ENCODE measurements at regions not wholly inside any gene's neighbourhood (a gene's known extent, or its start where the extent isn't known, plus 50 kb on each side); places are given as distances from the start of the nearest gene placed in this dataset.

DNA sequence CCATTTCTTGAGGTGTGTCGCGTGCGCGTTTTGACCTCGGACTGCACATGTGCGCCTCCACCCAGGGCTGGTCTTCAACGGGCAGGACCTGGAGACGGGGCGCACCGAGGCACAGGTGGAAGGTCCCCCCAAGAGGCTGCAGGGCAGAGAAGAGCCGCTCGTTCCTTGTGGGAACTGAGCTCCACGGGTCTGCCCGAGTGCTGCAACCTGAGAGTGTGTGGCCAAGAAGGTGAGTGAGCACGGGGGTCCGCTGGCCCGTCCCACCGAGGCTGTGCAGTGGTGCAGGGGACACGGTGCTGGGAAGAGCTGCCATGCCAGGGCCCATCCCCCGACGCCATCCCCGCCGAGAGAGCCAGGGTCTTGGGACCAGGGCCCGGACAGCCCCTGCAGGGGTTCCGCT is 268.3 kb downstream of the GALR1 start:
- no peak for DNase-seq (ENCODE audit: low read depth)

GRCh38 chr18:77520767-77521166 is 271.1 kb downstream of the GALR1 start:
- DNase-seq (ENCODE audit: low read depth): no peak

DNA sequence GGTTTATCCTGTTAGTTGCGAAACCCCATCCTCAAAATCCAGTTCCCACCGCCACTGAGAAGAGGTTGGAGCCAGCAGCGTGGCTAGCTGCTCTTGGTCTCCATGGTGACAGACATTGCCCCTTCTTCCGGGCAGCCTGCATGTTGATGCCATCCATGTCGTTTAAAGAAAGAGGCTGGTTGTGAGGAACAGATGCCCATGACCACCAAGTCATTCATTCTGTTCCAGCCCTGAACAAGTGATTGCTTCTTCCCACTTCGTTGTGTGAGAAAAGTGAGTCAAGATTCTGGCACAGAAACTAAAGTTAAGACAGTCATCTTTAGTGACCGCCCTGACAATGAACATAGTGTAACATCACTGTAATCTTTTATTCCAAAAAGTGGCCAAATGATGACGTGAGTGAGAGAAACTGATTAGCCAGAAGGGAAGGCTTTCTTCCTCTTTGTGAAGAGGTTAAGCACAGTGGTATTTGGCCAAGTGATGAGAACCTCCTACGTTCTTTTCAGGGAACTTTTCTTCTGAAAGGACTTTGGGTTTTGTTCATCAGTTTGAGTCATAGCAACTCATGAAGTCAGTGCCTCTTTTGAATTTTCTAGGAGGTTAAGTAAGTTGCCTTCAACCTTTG is 272.5 kb downstream of the GALR1 start:
- DNase-seq (ENCODE audit: low read depth): no peak

DNA sequence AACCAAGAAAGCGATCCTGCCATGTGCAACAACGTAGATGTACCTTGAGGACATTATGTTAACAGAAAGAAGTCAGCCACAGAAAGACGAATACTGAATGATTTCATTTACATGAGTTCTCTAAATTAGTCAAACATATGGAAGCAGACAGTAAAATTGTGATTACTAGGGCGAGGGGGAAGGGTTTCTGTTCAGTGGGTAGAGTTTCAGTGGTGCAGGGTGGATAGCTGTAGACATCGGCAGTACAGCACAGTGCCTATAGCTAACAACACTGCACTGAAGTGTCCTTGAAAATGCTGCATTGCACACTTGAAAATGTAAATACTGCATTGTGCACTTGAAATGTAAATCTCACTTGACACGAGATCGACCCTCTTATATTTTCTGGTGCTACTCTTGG is 275.3 kb downstream of the GALR1 start:
- no peak for DNase-seq (ENCODE audit: low read depth)

DNA sequence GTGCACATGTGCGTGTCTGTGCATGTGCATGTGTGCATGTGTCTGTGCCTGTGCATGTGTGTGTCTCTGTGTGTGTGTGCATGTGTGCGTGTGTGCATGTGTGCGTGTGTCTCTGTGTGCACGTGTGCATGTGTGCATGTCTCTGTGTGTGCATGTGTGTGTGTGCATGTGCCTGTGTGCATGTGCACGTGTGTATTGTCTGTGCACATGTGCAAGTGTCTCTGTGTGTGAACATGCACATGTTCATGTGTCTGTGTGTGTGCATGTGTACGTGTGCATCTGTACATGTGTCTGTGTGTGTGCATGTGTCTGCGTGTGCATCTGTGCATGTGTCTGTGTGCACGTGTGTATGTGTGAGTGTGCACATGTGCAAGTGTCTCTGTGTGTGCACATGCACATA is 277.3 kb downstream of the GALR1 start:
- no peak for DNase-seq (ENCODE audit: low read depth)

DNA sequence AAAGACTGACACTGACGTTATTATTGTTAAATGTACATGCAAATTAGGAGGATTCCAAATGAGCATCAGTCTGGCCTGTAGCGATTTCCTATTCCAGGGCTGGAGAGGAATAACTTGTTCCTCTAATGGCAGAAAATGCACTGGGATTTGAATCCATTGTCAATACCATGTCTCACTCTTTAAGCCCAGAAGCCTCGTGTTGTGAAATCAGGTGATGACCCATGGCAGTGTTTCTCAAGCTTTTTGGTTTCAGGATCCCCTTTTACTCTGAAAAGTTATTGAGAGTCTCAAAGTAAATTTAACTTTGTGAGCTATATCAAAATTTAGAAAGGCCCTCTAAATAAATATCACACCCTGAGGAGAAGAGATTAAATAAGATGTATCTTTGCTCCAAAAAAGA is 279.2 kb downstream of the GALR1 start:
- no peak for DNase-seq (ENCODE audit: low read depth)

DNA sequence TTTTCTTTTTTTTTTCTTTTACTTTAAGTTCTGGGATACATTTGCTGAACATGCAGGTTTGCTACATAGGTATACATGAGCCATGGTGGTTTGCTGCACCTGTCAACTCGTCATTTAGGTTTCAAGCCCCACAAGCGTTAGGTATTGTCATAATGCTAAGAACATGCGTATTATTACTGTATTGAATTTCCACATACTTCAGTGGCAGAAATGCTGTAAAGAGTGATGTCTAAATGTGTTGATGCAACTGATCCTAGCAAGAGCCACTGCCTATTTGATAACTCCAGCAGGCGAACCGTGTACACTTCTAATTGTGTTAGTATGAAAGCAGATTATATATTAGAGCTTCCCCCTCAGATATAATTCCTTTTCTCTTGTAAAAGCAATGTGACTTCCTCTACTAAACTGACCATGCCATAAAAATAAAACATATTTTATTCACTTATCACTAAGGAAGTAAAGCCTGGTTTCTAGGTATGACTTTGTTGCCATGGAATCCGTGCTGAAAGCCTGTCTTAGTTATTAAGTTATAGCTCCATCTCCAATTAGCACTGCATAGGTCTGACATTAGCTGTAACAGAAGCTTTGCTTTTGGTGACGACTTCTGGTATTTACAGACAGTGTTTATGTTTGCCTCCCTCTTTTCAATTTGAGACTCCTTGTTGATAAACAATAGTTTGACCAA is 280.0 kb downstream of the GALR1 start:
- DNase-seq (ENCODE audit: low read depth): no peak

DNA sequence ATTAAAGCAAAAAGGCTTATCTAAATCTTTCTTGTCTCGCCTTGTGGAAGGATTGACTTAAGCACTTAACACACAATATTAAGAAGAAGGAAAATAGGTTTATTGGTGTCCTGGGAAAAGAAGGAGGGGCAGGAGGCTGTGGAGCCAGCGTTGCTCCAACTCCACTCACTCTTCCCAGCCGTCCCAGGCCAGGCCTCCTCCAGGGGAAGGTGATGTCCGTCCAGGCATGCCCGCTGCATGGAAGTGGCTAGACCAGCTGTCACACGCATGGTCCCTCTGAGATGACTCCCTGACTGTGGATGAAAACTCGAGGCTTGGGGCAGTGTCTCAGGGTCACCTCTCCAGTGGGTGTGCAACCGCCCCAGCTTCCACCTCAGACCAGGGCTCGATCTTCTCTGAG is 281.1 kb downstream of the GALR1 start:
- no peak for DNase-seq (ENCODE audit: low read depth)

DNA sequence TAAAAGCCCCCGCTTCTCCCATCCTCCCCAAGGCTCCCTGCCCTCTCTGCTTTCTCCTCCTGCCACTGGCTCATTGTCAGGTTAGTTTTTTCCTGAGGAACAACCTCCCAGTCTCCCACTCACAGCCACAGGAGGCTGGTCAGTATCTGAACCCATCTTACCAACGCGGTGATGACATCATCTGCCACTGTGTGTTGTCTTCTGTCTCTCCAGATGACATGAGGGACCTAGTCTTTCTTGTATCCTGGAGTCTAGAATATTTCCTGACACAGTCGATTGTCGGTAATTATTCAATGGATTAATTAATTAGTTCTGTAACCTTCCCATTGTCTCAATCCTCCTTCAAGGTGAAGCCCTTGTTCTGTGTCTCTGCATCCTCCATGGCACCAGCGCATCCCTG is 290.2 kb downstream of the GALR1 start:
- no peak for DNase-seq (ENCODE audit: low read depth)

DNA sequence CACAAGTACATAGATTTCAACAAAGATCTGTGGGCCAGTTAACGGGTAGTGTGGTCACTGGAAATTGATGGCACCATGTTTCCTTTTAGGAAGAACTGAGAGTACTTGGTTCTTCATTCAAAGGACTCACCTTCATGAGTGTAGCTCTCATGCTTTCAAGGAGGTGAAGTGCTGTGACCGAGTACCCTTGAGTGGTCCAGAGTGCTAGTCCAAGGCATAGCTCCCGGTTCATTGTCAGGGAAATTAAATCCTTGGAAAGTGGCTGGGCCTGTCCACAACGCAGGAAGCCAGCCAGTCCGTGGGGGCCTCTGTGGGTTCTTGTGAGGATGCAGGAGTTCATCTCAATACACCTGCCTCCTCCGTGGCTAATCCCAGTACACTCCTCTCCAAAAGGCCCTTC is 295.1 kb downstream of the GALR1 start:
- no peak for DNase-seq (ENCODE audit: low read depth)

GRCh38 chr18:77547757-77548156 is 298.1 kb downstream of the GALR1 start:
- no peak for DNase-seq (ENCODE audit: low read depth)

DNA sequence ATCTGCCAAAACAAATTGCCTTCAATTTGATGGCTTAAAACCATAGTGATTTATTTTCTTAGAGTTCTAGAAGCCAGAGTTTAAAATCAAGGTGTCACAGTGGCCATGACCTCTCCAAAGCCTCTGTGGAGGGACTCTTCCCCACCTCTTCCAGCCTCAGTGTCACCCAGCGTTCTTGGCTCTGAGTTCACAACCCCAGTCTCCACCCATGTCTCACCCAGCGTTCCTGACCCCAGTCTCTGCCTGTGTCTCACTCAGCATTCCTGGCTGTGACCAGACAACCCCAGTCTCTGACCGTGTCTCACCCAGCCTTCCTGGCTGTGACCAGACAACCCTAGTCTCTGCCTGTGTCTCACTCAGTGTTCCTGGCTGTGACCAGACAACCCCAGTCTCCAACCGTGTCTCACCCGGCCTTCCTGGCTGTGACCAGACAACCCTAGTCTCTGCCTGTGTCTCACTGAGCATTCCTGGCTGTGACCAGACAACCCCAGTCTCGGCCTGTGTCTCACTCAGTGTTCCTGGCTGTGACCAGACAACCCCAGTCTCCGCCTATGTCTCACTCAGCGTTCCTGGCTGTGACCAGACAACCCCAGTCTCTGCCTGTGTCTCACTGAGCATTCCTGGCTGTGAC is 299.3 kb downstream of the GALR1 start:
- no peak for DNase-seq (ENCODE audit: low read depth)

- no peak for DNase-seq (ENCODE audit: low read depth)
Observed at GRCh38 chr18:77550625-77551024, 301.0 kb downstream of the GALR1 start.

GRCh38 chr18:77551055-77551454 is 301.4 kb downstream of the GALR1 start:
- no peak for DNase-seq (ENCODE audit: low read depth)

- DNase-seq (ENCODE audit: low read depth): no peak
Observed at GRCh38 chr18:77552945-77553344, 303.3 kb downstream of the GALR1 start.

- no peak for DNase-seq (ENCODE audit: low read depth)
Observed at GRCh38 chr18:77554061-77554460, 304.4 kb downstream of the GALR1 start.

DNA sequence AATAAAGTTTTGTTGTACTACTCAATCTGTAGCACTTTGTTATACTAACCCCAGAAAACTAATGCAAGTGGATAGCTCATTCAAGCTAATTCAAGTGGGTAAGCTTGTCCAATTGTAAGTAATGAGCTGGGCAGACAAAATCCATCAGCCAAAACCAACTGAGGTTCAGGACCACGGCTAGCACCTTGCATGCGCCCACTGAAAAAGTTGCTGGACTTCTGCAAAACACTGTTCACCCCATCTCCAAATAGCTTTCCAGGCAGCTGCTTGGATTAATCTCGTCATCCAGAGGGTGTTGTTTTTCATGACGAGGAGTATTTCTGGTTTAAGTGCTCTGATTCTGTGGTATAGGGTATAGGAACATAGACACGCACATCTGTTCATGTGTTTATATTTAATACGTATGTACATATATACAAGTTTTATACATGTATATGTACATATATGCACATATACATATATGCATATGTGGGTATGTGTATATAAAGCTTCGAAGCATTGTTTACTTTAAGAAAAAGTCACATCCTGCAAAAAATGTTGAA is 307.5 kb downstream of the GALR1 start:
- no peak for DNase-seq (ENCODE audit: low read depth)

DNA sequence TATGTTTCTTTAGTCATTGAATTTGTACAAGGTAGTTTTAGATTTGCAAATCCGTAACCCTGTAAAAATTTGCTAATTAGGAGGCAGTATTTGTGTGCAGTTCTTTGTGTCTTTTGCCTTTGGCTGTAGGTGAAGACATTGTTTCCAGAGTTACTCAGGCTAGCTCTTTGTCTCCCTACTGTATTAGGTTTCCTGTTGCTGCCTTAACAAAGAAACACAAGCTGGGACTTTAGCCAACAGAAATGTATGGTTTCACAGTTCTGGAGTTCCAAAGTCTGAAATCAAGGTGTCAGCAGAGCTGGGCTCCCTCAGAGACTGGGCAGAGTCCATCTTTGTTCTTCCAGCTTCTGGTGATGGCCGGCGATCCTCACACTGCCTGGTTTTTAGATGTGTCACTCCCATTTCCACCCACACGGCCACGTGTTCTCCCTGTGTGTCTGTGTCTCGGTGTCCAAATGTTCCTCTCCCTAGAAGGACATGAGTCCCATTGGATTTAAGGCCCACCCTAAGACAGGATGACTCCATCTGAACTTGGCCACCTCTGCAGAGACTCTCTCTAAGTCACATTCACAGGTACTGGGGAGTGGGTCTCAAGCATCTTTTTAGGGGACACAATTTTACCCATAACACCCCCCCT is 309.7 kb downstream of the GALR1 start:
- DNase-seq (ENCODE audit: low read depth): no peak

GRCh38 chr18:77560341-77560992 is 310.8 kb downstream of the GALR1 start:
- DNase-seq (ENCODE audit: low read depth): no peak

- DNase-seq (ENCODE audit: low read depth): no peak
Observed at GRCh38 chr18:77566604-77567003, 317.0 kb downstream of the GALR1 start.

DNA sequence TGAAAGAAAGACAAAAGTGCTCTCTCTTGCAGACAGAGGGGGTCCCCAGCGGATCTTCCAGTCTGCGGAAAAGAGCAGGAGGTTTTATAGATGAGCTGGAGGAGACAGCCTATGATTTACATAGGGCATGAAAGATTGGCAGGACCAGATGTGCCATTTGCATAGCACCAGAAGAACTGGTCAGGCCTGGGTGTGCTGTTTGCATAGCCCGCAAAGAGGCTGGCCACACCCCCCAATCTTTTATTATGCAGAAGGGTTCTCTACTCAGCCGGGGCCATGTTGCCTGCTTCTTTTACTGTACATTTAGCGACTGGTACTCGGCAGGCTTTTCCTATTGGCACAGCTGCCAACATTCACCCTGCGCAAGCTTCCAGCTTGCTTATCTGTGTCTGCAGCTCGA is 317.6 kb downstream of the GALR1 start:
- DNase-seq (ENCODE audit: low read depth): no peak

DNA sequence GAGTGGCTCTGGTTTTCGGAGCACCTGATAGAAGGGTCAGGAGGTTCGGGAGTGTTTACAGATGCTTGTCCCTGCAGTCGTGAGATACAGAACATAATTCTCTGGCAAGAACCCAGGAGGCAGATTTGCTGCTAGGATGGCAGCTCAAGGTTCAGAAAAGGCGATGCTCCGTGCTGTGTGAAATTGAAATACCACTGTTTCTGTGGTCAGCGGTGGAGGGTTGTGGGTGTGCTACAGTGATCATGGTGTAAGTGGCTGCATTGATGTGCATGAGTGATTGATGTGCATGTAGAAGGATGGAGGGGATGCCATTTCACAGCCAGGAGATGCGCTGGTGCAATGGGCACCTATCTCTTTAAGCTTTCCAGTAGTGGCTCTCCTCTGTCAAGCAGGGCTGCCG is 322.1 kb downstream of the GALR1 start:
- DNase-seq (ENCODE audit: low read depth): no peak

Data from renal cortical epithelial cell (primary cell).